ENCODE measurements at regions not wholly inside any gene's neighbourhood (a gene's known extent, or its start where the extent isn't known, plus 50 kb on each side); places are given as distances from the start of the nearest gene placed in this dataset.

DNA sequence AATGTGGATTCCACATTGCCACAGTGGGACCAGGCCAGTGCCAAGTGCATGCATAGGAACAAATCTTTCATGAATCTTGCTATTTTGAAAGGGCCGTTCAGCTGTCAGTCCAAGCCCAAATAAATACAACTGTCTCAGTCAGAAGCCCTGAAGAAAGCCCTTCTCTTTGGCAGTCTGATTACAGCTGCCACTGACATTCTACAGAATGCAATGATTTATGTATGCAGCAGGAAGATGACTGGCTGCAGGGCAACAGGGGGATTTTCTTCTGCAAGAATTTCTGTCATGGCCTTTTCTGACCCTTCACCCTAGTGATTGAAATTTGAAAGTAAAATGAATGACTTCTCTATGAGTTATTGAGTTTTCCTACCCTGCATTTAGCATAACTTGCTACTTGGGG lies 86.7 kb upstream of the FER start:
- Histone ChIP-seq H3K27me3 (no peaks in the 10 kb centered on the region), H3K27ac (no peak overlapping the region), H3K4me1 (peaks cover 0 to 3% (median 0%) of the 10 kb centered on the region in 4 donors), H3K9me3 (no peaks in the 10 kb centered on the region), H3K4me3 (no peak overlapping the region), H3K36me3 (no peaks in the 10 kb centered on the region)
- intact Hi-C loops (cut with DNase I), result no loop called here
- DNase-seq, result no peak
- WGBS, 2 donors, result 80 to 88% methylated on average over 1 of the region's 1 CpG
- TF ChIP-seq EP300 (IDR thresholded peaks at IDR 0.05) (no peak), POLR2AphosphoS5 (IDR thresholded peaks at IDR 0.05) (no peak), CTCF (IDR thresholded peaks at IDR 0.05) (no peak), POLR2A (IDR thresholded peaks at IDR 0.05) (no peak)

DNA sequence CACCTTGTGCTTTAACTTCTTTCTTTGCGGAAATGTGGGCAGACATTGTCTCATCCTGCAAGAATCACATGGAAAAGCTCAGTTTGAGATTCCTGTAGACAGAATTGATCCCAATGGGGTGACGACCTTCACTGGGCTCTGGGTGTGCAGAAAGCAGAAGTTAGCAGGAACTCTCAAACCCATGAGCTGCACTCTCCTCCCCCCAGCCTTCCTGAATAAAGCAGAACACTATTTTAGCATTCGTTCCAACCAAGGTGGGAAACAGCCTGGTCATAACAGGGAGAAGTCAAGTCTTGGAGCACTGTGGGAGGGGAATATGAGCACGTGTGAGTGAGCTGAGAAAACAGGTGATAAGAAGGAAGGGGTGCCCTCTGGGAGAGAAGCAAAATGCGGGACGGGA lies 87.4 kb upstream of the FER start:
- DNase-seq, result no peak
- peaks cover 0 to 7% (median 0%) of the 10 kb centered on the region in 4 donors for H3K4me1 ChIP-seq
- intact Hi-C loops (cut with DNase I), result no loop called here
- no peaks in the 10 kb centered on the region for H3K9me3 ChIP-seq
- no peaks in the 10 kb centered on the region for H3K36me3 ChIP-seq
- 70 to 77% methylated on average over 6 of the region's 6 CpGs for WGBS, 2 donors
- H3K4me3 ChIP-seq, result no peak overlapping the region
- no peaks in the 10 kb centered on the region for H3K27me3 ChIP-seq
- no peak for TF ChIP-seq POLR2A (IDR thresholded peaks at IDR 0.05)
- TF ChIP-seq EP300 (IDR thresholded peaks at IDR 0.05), result no peak
- TF ChIP-seq CTCF (IDR thresholded peaks at IDR 0.05), result no peak
- TF ChIP-seq POLR2AphosphoS5 (IDR thresholded peaks at IDR 0.05), result no peak
- H3K27ac ChIP-seq, result no peak overlapping the region

DNA sequence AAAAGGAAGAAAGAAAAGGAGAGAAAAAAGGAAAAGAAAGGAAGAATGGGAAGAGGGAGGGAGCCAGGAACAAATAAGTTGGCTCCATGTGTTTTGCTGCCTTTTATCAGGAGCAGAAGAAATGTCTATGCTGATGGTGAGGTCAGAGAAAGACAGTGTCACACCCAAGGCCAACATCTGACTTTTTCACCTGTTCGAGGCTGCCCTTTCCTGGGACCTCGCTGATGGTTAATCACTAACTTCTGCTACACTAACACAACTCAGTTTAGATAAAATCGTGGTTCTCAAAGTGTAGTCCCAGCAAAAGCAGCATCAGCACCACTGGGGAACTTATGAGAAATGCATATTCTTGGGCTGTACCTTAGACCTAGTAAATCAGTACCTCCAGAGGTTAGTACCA lies 88.2 kb upstream of the FER start:
- H3K9me3 ChIP-seq, result no peaks in the 10 kb centered on the region

DNA sequence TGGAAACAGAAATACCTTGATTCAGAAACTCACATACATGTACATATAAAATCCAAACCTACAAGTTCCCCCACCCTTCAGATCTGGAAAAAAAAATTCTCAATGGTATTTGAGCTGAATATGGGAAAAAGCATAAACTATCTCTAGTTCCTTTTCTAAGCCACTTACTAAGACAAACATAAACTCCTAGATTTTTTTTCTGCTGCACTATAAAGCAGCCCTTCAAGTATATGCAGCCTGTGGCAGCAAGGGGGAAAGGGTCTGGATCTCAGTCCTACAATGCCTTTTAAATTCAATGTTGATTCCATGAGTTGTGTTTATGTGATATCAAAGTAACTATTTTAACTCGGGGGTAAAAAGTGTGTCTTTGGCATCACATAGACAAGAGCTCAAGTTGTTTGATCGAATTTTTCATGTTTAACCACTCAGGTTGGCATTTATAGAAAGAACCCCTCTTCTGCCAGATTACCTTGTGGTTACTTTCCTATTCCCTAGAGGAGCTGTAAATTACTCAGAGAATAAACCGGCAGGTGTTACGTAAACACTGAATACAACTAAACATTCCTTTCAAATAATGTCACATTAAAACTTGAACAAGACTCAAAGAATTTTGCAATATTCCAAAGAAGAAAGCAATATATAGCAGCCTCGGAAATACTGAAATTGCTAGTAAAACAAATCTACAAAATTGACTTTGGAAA lies 91.8 kb upstream of the FER start:
- Histone ChIP-seq H3K36me3 (no peaks in the 10 kb centered on the region), H3K27me3 (no peaks in the 10 kb centered on the region), H3K4me1 (peaks cover 0 to 7% (median 0%) of the 10 kb centered on the region in 4 donors), H3K9me3 (no peaks in the 10 kb centered on the region), H3K4me3 (no peak overlapping the region), H3K27ac (no peak overlapping the region)
- 16 to 53% methylated on average over 5 of the region's 5 CpGs for WGBS, 2 donors
- no peak for DNase-seq
- no peak for TF ChIP-seq POLR2AphosphoS5 (IDR thresholded peaks at IDR 0.05)
- no peak for TF ChIP-seq EP300 (IDR thresholded peaks at IDR 0.05)
- TF ChIP-seq CTCF (IDR thresholded peaks at IDR 0.05), result no peak
- TF ChIP-seq POLR2A (IDR thresholded peaks at IDR 0.05), result no peak
- intact Hi-C loops (cut with DNase I), result no loop called here

More for the DNA sequence above, 88.2 kb upstream of the FER start:
- intact Hi-C loops (cut with DNase I), result no loop called here
- TF ChIP-seq CTCF (IDR thresholded peaks at IDR 0.05) (no peak), EP300 (IDR thresholded peaks at IDR 0.05) (no peak), POLR2AphosphoS5 (IDR thresholded peaks at IDR 0.05) (no peak), POLR2A (IDR thresholded peaks at IDR 0.05) (no peak)
- DNase-seq, result no peak
- 32 to 69% methylated on average over 3 of the region's 3 CpGs for WGBS, 2 donors
- peaks cover 0 to 7% (median 0%) of the 10 kb centered on the region in 4 donors for H3K4me1 ChIP-seq
- no peaks in the 10 kb centered on the region for H3K27me3 ChIP-seq
- no peak overlapping the region for H3K27ac ChIP-seq
- H3K4me3 ChIP-seq, result no peak overlapping the region
- H3K36me3 ChIP-seq, result no peaks in the 10 kb centered on the region

GRCh38 chr5:108654051-108654450 lies 93.6 kb upstream of the FER start:
- no peak for DNase-seq
- no peak overlapping the region for H3K4me3 ChIP-seq
- TF ChIP-seq EP300 (IDR thresholded peaks at IDR 0.05) (no peak), CTCF (IDR thresholded peaks at IDR 0.05) (no peak), POLR2AphosphoS5 (IDR thresholded peaks at IDR 0.05) (no peak), POLR2A (IDR thresholded peaks at IDR 0.05) (no peak)
- H3K27ac ChIP-seq, result no peak overlapping the region
- intact Hi-C loops (cut with DNase I), result no loop called here
- 83 to 92% methylated on average over 1 of the region's 1 CpG for WGBS, 2 donors
- no peaks in the 10 kb centered on the region for H3K27me3 ChIP-seq
- H3K4me1 ChIP-seq, result peaks cover 0 to 7% (median 0%) of the 10 kb centered on the region in 4 donors
- H3K36me3 ChIP-seq, result no peaks in the 10 kb centered on the region
- no peaks in the 10 kb centered on the region for H3K9me3 ChIP-seq
